PFSK-1 (cell line): ENCODE measurements at regions not wholly inside any gene's neighbourhood (a gene's known extent, or its start where the extent isn't known, plus 50 kb on each side); places are given as distances from the start of the nearest gene placed in this dataset.

Experiments used
- FOXP2 ChIP-seq: optimal IDR thresholded peaks from 2 replicates; pipeline ENCODE3; 2011; ENCODE audit warnings: borderline replicate concordance, control low read depth, inconsistent platforms; ENCODE audit not compliant: insufficient read depth; ENCODE audit errors: extremely low read length, extremely low read depth
- POLR2AphosphoS5 ChIP-seq: IDR thresholded peaks from 2 replicates; pipeline ENCODE4 v1.6.1; 2012; ENCODE audit warnings: low read depth, mild to moderate bottlenecking, control low read depth, low read length, moderate library complexity
- SIN3A ChIP-seq: IDR thresholded peaks from 2 replicates; pipeline ENCODE4 v1.6.1; 2012; ENCODE audit warnings: mild to moderate bottlenecking, low read length, moderate library complexity, borderline replicate concordance; ENCODE audit not compliant: insufficient read depth
- TAF1 ChIP-seq: IDR thresholded peaks from 2 replicates; pipeline ENCODE4 v1.6.1; 2012; ENCODE audit warnings: low read length, control low read depth, borderline replicate concordance; ENCODE audit not compliant: insufficient read depth
- TF ChIP-seq, protein P1 (sequence below), 2 experiments: IDR thresholded peaks; 2 replicates each; pipeline versions ENCODE4 v1.6.1 to v1.8.0; 2011 to 2012; ENCODE audit warnings: low read depth in 2 of 2, low read length in 2 of 2, control low read depth in 1 of 2, inconsistent platforms in 1 of 2, mild to moderate bottlenecking in 1 of 2, moderate library complexity in 1 of 2; ENCODE audit not compliant: insufficient read depth in 1 of 2

DNA sequence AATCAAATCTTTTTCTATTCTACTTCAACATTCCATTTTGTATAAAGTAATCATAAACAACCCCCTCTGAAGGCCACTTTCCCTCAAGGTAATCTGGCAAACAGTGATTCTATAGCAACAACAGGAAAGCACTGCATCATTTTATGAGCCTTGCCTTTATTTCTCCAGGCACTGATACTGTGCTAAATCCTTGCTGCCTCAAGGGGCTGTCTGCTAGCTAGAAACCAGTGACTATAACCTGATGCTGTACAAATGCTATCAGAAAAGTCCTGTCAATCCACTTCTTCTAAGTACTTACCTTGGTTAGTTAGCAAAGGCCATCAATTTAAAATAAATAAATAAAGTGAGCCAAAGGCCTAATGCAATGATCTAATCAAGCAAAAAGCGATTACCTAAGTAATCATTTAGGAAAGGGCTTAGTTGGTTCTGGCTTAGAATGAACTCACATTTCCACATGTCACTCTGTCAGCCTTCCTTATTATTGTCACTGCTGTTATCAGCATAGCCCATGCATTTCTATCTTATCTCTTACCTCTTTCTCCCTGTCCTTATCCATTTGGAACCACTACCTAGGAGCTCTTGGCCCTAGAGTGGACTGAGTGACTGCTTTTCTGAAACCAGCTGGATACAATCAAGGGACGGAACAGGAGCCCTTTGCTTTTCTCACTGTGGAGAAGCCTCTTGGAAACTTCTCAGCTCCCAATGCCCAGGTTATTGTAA is 246.1 kb upstream of the MEF2C start:
- TF ChIP-seq FOXP2 = no peak

DNA sequence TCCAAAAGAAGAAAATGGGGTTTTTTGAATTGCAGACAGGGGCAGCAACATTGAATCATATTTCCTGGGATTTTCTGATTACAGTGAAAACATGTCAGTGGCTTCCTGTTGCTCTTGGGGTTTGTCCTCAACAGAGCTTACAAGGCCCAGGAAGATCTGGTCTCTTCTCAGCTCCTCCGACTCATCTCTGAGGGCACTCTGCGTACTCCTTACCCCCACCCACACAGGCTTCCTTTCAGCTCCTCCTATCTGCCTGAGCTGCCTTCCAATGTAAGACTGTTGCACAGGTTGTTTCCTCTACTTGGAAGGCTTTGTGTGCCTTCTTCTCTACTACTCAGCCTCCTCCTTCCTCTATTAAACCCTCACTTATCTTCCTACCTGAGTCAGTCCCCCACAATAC is 245.1 kb upstream of the MEF2C start:
- no peak for TF ChIP-seq TAF1
- TF ChIP-seq, protein P1, sequence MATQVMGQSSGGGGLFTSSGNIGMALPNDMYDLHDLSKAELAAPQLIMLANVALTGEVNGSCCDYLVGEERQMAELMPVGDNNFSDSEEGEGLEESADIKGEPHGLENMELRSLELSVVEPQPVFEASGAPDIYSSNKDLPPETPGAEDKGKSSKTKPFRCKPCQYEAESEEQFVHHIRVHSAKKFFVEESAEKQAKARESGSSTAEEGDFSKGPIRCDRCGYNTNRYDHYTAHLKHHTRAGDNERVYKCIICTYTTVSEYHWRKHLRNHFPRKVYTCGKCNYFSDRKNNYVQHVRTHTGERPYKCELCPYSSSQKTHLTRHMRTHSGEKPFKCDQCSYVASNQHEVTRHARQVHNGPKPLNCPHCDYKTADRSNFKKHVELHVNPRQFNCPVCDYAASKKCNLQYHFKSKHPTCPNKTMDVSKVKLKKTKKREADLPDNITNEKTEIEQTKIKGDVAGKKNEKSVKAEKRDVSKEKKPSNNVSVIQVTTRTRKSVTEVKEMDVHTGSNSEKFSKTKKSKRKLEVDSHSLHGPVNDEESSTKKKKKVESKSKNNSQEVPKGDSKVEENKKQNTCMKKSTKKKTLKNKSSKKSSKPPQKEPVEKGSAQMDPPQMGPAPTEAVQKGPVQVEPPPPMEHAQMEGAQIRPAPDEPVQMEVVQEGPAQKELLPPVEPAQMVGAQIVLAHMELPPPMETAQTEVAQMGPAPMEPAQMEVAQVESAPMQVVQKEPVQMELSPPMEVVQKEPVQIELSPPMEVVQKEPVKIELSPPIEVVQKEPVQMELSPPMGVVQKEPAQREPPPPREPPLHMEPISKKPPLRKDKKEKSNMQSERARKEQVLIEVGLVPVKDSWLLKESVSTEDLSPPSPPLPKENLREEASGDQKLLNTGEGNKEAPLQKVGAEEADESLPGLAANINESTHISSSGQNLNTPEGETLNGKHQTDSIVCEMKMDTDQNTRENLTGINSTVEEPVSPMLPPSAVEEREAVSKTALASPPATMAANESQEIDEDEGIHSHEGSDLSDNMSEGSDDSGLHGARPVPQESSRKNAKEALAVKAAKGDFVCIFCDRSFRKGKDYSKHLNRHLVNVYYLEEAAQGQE (IDR thresholded peaks at IDR 0.05; ENCODE audit: insufficient read depth in 1 of 2, low read depth in 2 of 2, low read length in 2 of 2) = no peak
- TF ChIP-seq POLR2AphosphoS5 = no peak
- TF ChIP-seq SIN3A = no peak
- TF ChIP-seq FOXP2 = no peak

DNA sequence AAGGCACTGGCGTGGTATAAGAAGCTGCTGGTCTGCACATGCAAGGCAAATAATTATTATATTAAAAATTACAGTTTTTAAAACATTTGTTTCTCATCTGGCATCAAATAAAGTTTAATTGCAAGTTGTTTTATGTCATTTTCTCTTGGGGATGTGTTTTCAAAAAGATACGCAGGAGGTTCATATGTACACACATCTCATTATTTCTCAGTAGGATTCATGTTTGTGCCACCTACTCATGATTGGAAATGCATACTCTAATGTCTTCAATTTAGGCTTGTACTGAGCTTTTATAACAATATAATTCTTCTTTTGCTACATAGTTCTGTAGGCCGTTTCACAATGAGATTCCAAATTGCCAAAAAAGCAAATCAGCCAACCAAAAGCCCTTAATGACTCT is 244.2 kb upstream of the MEF2C start:
- TF ChIP-seq FOXP2 (no peak), TAF1 (no peak), SIN3A (no peak), POLR2AphosphoS5 (no peak)
- TF ChIP-seq, protein P1 (IDR thresholded peaks at IDR 0.05; ENCODE audit: insufficient read depth in 1 of 2, low read depth in 2 of 2, low read length in 2 of 2) = no peak

DNA sequence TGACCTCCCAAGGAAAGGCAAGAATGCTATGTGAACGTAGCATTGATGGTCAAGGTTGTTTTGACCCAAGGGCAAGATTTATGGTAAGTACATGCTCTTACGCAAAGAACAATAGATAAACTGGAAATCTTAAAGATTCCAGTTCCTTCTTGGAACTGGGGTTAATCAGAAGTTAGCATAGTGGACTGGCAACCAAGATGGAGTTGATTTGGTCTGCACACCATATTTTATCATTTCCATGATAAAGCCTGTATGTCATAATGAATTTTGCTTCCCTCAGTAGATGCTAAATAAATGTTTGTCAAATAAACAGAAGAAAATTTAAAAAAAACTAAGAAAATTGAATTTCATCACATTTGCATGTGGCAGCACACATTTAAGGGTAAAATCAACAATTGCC is 242.4 kb upstream of the MEF2C start:
- TF ChIP-seq SIN3A (no peak), FOXP2 (no peak), POLR2AphosphoS5 (no peak), TAF1 (no peak)

DNA sequence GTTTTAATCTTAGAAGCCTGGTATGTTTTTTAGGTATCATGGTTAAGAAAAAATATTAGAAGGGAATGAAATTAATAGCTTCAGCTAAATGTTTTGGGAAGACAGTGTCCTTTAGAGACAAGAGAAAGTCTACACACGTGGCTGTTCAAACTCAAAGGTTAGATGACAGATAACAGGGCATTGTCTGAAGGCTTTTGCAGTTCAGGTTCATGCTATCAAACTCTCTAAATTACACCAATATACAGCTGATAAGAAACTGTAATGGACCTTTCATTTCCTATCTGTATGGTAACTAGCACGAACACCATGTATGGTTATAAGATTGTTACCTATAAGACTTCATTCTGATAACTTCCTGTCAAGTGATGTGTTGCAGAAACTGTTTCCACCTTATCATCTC is 240.6 kb upstream of the MEF2C start:
- no peak for TF ChIP-seq FOXP2

DNA sequence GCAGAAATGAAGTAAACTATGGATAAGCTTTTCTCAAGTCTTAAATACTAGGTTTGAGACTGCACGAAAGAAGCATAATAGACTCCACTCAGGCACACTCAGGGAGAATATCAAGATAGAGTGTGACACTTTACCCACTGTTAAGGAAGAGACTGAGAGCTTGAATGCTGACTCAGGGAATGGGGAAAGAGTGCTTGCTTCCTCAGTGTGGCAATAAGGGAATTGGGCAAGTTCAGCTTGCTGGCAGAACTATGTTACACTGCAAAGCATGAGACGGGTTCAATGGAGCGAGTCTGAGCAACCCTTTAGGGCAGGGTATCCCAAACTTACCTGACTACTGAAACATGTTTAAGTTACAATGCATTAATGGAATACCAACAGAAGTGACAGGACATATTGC is 237.7 kb upstream of the MEF2C start:
- TF ChIP-seq SIN3A = no peak

DNA sequence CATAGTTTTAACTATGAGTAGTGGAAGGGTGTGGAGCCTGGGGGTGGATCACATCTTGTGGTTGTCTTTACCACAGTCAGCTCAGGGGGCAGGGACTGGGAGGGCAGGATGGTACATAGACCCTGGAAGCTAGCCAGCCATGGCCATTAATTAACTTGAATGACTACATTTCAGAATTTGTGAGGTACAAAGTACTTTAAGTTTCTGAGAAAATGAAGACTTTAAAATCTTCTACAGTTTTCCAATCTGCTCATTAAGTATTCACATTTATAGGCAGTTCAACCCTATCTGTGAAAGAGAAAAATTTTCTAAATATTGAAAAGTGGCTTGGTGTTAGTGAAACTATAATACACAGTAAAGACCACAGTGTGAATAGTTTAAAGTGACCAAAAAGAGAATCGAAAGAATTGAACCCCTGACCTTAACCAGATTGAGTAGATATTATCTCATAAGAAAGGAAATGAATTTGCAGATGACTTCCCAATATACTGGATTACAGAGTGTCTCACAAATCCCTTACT is 234.2 kb upstream of the MEF2C start:
- TF ChIP-seq, protein P1 (IDR thresholded peaks at IDR 0.05; ENCODE audit: insufficient read depth in 1 of 2, low read depth in 2 of 2, low read length in 2 of 2) = no peak
- TF ChIP-seq POLR2AphosphoS5 (no peak), FOXP2 (no peak), TAF1 (no peak), SIN3A (no peak)
